Neural progenitor cell (in vitro differentiated cells): ENCODE measurements at regions not wholly inside any gene's neighbourhood (a gene's known extent, or its start where the extent isn't known, plus 50 kb on each side); places are given as distances from the start of the nearest gene placed in this dataset.

Experiments used
- DNase-seq: peaks from one replicate; pipeline ENCODE4 v3.0.0-alpha.2; 2016; ENCODE audit warnings: low spot score
- H2AFZ ChIP-seq: fragments of 200-600 bp; sonication (generic); replicated peaks from 2 replicates; pipeline ENCODE4 v1.6.1; 2016; ENCODE audit warnings: antibody characterized with exemption
- H3F3A ChIP-seq: fragments of 200-600 bp; sonication (generic); 2 replicates; pipeline ENCODE4 v1.6.1; 2016; ENCODE audit warnings: antibody characterized with exemption, low read depth
- H3K27ac ChIP-seq: fragments of 200-600 bp; sonication (generic); 2 replicates; pipeline ENCODE4 v1.5.1; 2016; ENCODE audit warnings: mild to moderate bottlenecking
- H3K27me3 ChIP-seq: fragments of 200-600 bp; sonication (generic); 2 replicates; pipeline ENCODE4 v1.6.1; 2016; ENCODE audit warnings: mild to moderate bottlenecking, moderate library complexity
- H3K36me3 ChIP-seq: fragments of 200-600 bp; sonication (generic); 2 replicates; pipeline ENCODE4 v1.5.1; 2016
- H3K4me1 ChIP-seq: fragments of 200-600 bp; sonication (generic); 2 replicates; pipeline ENCODE4 v1.6.1; 2016; ENCODE audit warnings: mixed run types
- H3K4me2 ChIP-seq: fragments of 200-600 bp; sonication (generic); 2 replicates; pipeline ENCODE4 v1.6.1; 2016
- H3K4me3 ChIP-seq: fragments of 200-600 bp; sonication (generic); 2 replicates; pipeline ENCODE4 v1.5.1; 2016
- H3K79me2 ChIP-seq: fragments of 200-600 bp; sonication (generic); 2 replicates; pipeline ENCODE4 v1.6.1; 2016; ENCODE audit warnings: low read depth
- H3K9ac ChIP-seq: fragments of 200-600 bp; sonication (generic); 2 replicates; pipeline ENCODE4 v1.6.1; 2016
- H3K9me3 ChIP-seq: fragments of 200-600 bp; sonication (generic); 2 replicates; pipeline ENCODE4 v1.5.1; 2016; ENCODE audit warnings: low read depth
- H4K20me1 ChIP-seq: fragments of 200-600 bp; sonication (generic); 2 replicates; pipeline ENCODE4 v1.6.1; 2016; ENCODE audit warnings: low read depth
- H3K27ac Mint-ChIP-seq: 3 replicates; pipeline ENCODE4 v1.8.0; 2021; ENCODE audit warnings: mixed read lengths
- H3K27me3 Mint-ChIP-seq: 2 replicates; pipeline ENCODE4 v1.8.0; 2022; ENCODE audit warnings: low read depth, mild to moderate bottlenecking, inconsistent platforms, moderate library complexity, mixed read lengths; ENCODE audit not compliant: insufficient read depth
- H3K36me3 Mint-ChIP-seq: 3 replicates; pipeline ENCODE4 v1.8.0; 2021; ENCODE audit warnings: mixed read lengths
- H3K4me1 Mint-ChIP-seq: 3 replicates; pipeline ENCODE4 v1.8.0; 2021; ENCODE audit warnings: mixed read lengths
- H3K4me3 Mint-ChIP-seq: 3 replicates; pipeline ENCODE4 v1.8.0; 2021; ENCODE audit warnings: mild to moderate bottlenecking, moderate library complexity, mixed read lengths
- H3K9me3 Mint-ChIP-seq: 3 replicates; pipeline ENCODE4 v1.8.0; 2020; ENCODE audit warnings: mixed read lengths
- CTCF ChIP-seq: fragments of 200-600 bp; sonication (generic); IDR thresholded peaks from 2 replicates; pipeline ENCODE4 v1.5.1; 2017; ENCODE audit warnings: antibody characterized with exemption, mild to moderate bottlenecking
- EZH2 ChIP-seq: fragments of 200-600 bp; sonication (generic); IDR thresholded peaks from 2 replicates; pipeline ENCODE4 v1.6.1; 2017; ENCODE audit warnings: antibody characterized with exemption, mild to moderate bottlenecking, moderate library complexity
- EZH2phosphoT487 ChIP-seq: fragments of 200-600 bp; sonication (generic); IDR thresholded peaks from 2 replicates; pipeline ENCODE4 v1.6.1; 2017; ENCODE audit warnings: antibody characterized with exemption

- H3K27me3 Mint-ChIP-seq, result peaks cover 2% of the 10 kb centered on the region
- H4K20me1 ChIP-seq, result no peaks in the 10 kb centered on the region
- DNase-seq, result no peak
- no peaks in the 10 kb centered on the region for H3K9me3 Mint-ChIP-seq
- H3K36me3 ChIP-seq, result no peaks in the 10 kb centered on the region
- H3K4me3 Mint-ChIP-seq, result no peak overlapping the region
- H3K4me1 Mint-ChIP-seq, result no peaks in the 10 kb centered on the region
- no peak overlapping the region for H3K27ac Mint-ChIP-seq
- no peak overlapping the region for H2AFZ ChIP-seq
- no peak overlapping the region for H3K4me3 ChIP-seq
- H3K9me3 ChIP-seq, result no peaks in the 10 kb centered on the region
- no peaks in the 10 kb centered on the region for H3K79me2 ChIP-seq
- H3K27ac ChIP-seq, result no peak overlapping the region
- no peaks in the 10 kb centered on the region for H3K27me3 ChIP-seq
- H3K4me2 ChIP-seq, result no peak overlapping the region
- TF ChIP-seq EZH2 (no peak), CTCF (no peak), EZH2phosphoT487 (no peak)
- no peak overlapping the region for H3K9ac ChIP-seq
- no peaks in the 10 kb centered on the region for H3K4me1 ChIP-seq
- no peaks in the 10 kb centered on the region for H3F3A ChIP-seq
- H3K36me3 Mint-ChIP-seq, result no peaks in the 10 kb centered on the region
Measured at GRCh38 chr14:85085981-85086380, 444.0 kb upstream of the FLRT2 start.

GRCh38 chr14:85087201-85087600 is 442.7 kb upstream of the FLRT2 start:
- Mint-ChIP-seq H3K4me1 (no peaks in the 10 kb centered on the region), H3K36me3 (no peaks in the 10 kb centered on the region)
- no peaks in the 10 kb centered on the region for H3K9me3 ChIP-seq

GRCh38 chr14:85088192-85088591 is 441.8 kb upstream of the FLRT2 start:
- Histone ChIP-seq H3K4me1 (no peaks in the 10 kb centered on the region), H3K4me3 (no peak overlapping the region), H3K36me3 (no peaks in the 10 kb centered on the region), H2AFZ (no peak overlapping the region), H3K27ac (no peak overlapping the region), H3K4me2 (no peak overlapping the region), H3K9me3 (no peaks in the 10 kb centered on the region), H3F3A (no peaks in the 10 kb centered on the region), H3K79me2 (no peaks in the 10 kb centered on the region), H3K9ac (no peak overlapping the region), H4K20me1 (no peaks in the 10 kb centered on the region), H3K27me3 (no peaks in the 10 kb centered on the region)
- no peaks in the 10 kb centered on the region for H3K36me3 Mint-ChIP-seq
- H3K4me1 Mint-ChIP-seq, result no peaks in the 10 kb centered on the region
- TF ChIP-seq EZH2 (no peak), EZH2phosphoT487 (no peak), CTCF (no peak)
- H3K9me3 Mint-ChIP-seq, result no peaks in the 10 kb centered on the region
- H3K27me3 Mint-ChIP-seq, result no peaks in the 10 kb centered on the region
- H3K27ac Mint-ChIP-seq, result peak overlapping the region; percentile 4
- H3K4me3 Mint-ChIP-seq, result no peak overlapping the region
- DNase-seq, result no peak

More at GRCh38 chr14:85087201-85087600, 442.7 kb upstream of the FLRT2 start:
- Histone ChIP-seq H3K9ac (no peak overlapping the region), H3F3A (no peaks in the 10 kb centered on the region), H3K4me2 (no peak overlapping the region), H3K4me3 (no peak overlapping the region), H3K27ac (no peak overlapping the region), H3K79me2 (no peaks in the 10 kb centered on the region), H3K27me3 (no peaks in the 10 kb centered on the region), H3K4me1 (no peaks in the 10 kb centered on the region), H4K20me1 (no peaks in the 10 kb centered on the region), H2AFZ (no peak overlapping the region), H3K36me3 (no peaks in the 10 kb centered on the region)
- Mint-ChIP-seq H3K27ac (no peak overlapping the region), H3K27me3 (peaks cover 2% of the 10 kb centered on the region), H3K4me3 (no peak overlapping the region), H3K9me3 (no peaks in the 10 kb centered on the region)
- TF ChIP-seq CTCF (no peak), EZH2 (no peak), EZH2phosphoT487 (no peak)
- DNase-seq, result no peak
